HL-60 (cell line): ENCODE measurements at regions not wholly inside any gene's neighbourhood (a gene's known extent, or its start where the extent isn't known, plus 50 kb on each side); places are given as distances from the start of the nearest gene placed in this dataset.

ENCODE experiments used
- DNase-seq, 2 experiments: peaks; one replicate each; pipeline ENCODE4 v3.0.0-alpha.2; 2010 to 2020; ENCODE audit warnings: low read depth in 1 of 2, low spot score in 1 of 2
- H3K27ac ChIP-seq: fragments of 250-450 bp; sonication (Bioruptor Pico); replicated peaks from 2 replicates; pipeline ENCODE4 v1.5.1; 2020; ENCODE audit warnings: mild to moderate bottlenecking, moderate library complexity
- H3K27me3 ChIP-seq: fragments of 250-450 bp; sonication (Bioruptor Pico); 2 replicates; pipeline ENCODE4 v1.5.1; 2021; ENCODE audit warnings: mild to moderate bottlenecking, moderate library complexity; ENCODE audit not compliant: insufficient read depth, poor library complexity, severe bottlenecking
- H3K4me3 ChIP-seq: replicated peaks from 2 replicates; pipeline ENCODE4 v1.5.1; 2011; ENCODE audit warnings: mild to moderate bottlenecking, control low read depth, low read length; ENCODE audit not compliant: insufficient read depth
- CTCF ChIP-seq: IDR thresholded peaks from one replicate; pipeline ENCODE4 v1.5.1; 2011; ENCODE audit warnings: low read length, control low read depth, inconsistent platforms; ENCODE audit not compliant: insufficient read depth
- GABPA ChIP-seq: IDR thresholded peaks from 2 replicates; pipeline ENCODE4 v1.6.1; 2012; ENCODE audit warnings: low read depth
- POLR2AphosphoS5 ChIP-seq: IDR thresholded peaks from 2 replicates; pipeline ENCODE4 v1.6.1; 2012; ENCODE audit warnings: low read depth
- REST ChIP-seq: IDR thresholded peaks from 2 replicates; pipeline ENCODE4 v1.6.1; 2012; ENCODE audit warnings: low read depth; ENCODE audit not compliant: insufficient replicate concordance
- SPI1 ChIP-seq: IDR thresholded peaks from 2 replicates; pipeline ENCODE4 v1.6.1; 2012; ENCODE audit warnings: low read depth, mild to moderate bottlenecking, borderline replicate concordance

GRCh38 chr4:110977554-110977953 lies 354.7 kb upstream of the PITX2 start:
- TF ChIP-seq SPI1 (no peak), CTCF (no peak), GABPA (no peak), POLR2AphosphoS5 (no peak), REST (no peak)
- no peaks in the 10 kb centered on the region for H3K27me3 ChIP-seq
- no peak overlapping the region for H3K27ac ChIP-seq
- no peak for DNase-seq
- no peak overlapping the region for H3K4me3 ChIP-seq

DNA sequence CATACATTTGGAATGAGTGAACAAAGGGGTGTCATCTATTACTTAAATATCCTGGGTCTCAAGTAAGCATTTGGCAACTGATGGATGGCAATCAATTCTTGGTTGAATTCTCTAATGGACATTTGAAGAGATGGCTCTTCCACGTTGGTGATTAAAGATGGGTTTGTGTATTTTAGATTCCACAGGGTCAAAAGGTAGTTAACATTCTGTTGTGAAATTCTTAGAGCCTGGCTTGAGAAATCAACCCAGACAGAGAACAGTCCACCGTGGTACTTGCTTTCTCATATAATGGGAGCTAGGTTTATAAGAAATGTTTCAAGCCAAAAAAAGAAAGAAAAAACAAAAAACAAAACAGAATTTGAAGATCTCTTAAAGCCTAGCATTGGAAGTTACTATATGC lies 355.9 kb upstream of the PITX2 start:
- no peak for DNase-seq
- TF ChIP-seq REST (no peak), POLR2AphosphoS5 (no peak), CTCF (no peak), GABPA (no peak), SPI1 (no peak)
- Histone ChIP-seq H3K27me3 (no peaks in the 10 kb centered on the region), H3K4me3 (no peak overlapping the region), H3K27ac (no peak overlapping the region)

DNA sequence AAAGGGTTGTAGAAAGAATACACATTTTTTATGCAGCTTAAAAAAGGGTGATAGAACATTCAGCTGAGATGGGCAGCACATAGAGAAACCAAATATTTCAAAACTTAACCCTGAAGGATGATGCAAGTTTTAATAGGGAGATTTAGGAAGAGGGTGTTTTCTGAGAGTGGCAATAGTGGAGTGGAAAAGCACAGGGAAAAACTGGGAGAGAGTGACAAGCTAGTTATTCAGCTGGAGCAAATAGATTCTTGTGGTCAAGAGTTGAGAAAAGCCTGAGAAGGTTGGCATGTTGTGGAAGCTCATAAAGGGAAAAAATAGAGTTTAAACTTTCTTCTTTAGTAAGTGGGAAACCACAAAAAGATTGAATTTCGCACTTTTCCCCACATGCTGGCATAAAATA lies 359.6 kb upstream of the PITX2 start:
- Histone ChIP-seq H3K27me3 (no peaks in the 10 kb centered on the region), H3K27ac (no peak overlapping the region), H3K4me3 (no peak overlapping the region)
- TF ChIP-seq GABPA, result no peak
- no peak for TF ChIP-seq REST
- TF ChIP-seq SPI1, result no peak
- TF ChIP-seq POLR2AphosphoS5, result no peak
- no peak for TF ChIP-seq CTCF
- DNase-seq, result no peak
